GM12865 (cell line): ENCODE measurements at regions not wholly inside any gene's neighbourhood (a gene's known extent, or its start where the extent isn't known, plus 50 kb on each side); places are given as distances from the start of the nearest gene placed in this dataset.
"Not testable (repeated sequence)": the region's sequence is repeated elsewhere in the genome, so short reads cannot be mapped to it uniquely, and the experiment has no call there.

Experiments used
- DNase-seq: peaks from one replicate; pipeline ENCODE4 v3.0.0; 2010; ENCODE audit warnings: low read depth
- H3K4me3 ChIP-seq: 2 replicates; pipeline ENCODE4 v1.5.1; 2011; ENCODE audit warnings: mild to moderate bottlenecking, low read depth, low read length, control low read depth
- TF ChIP-seq, protein P1 (sequence below): IDR thresholded peaks from 2 replicates; pipeline ENCODE4 v1.5.1; 2011; ENCODE audit warnings: low read length, control low read depth, low read depth, inconsistent platforms; ENCODE audit not compliant: insufficient read depth; ENCODE audit errors: missing control alignments

DNA sequence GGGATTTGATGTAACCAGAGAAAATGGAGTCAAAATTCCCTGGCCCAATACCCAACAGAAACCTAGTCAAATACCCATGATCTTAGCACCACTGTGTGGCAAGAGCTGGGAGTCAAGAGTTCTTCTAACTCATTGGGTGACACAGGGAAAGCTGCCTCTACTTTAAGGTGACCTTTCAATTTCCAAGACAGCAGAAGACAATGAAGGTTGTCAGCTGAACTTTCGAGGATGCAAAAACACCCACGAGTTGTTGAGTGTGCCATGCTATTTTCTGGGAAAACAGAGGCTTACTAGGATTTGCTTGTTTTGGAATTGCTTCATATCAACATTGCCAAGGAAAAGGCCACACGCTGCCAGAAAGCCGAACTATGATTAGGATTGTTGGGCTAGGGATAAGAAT, 61.6 kb upstream of the CYRIA start:
- DNase-seq = no peak
- TF ChIP-seq, protein P1, sequence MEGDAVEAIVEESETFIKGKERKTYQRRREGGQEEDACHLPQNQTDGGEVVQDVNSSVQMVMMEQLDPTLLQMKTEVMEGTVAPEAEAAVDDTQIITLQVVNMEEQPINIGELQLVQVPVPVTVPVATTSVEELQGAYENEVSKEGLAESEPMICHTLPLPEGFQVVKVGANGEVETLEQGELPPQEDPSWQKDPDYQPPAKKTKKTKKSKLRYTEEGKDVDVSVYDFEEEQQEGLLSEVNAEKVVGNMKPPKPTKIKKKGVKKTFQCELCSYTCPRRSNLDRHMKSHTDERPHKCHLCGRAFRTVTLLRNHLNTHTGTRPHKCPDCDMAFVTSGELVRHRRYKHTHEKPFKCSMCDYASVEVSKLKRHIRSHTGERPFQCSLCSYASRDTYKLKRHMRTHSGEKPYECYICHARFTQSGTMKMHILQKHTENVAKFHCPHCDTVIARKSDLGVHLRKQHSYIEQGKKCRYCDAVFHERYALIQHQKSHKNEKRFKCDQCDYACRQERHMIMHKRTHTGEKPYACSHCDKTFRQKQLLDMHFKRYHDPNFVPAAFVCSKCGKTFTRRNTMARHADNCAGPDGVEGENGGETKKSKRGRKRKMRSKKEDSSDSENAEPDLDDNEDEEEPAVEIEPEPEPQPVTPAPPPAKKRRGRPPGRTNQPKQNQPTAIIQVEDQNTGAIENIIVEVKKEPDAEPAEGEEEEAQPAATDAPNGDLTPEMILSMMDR = no peak
- H3K4me3 ChIP-seq = no peak overlapping the region

DNA sequence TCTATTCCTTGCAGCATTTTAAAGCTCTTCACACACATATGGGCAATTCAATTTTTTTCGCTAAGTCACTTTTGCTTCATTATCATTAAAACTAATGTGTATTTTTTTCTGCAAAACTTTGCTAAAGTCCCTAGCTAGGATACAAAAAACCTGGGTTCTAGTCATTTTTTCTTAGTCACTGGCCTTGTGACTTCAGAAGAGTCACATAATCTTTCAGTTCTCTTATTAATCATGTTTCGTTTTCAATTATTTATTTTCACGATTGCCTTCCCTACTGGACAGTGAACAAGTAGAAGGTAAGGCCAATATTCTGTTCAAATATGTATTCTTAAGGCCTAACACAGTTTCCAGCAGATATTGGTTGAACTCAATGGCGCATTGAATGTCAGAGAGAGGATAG, 60.9 kb upstream of the CYRIA start:
- TF ChIP-seq, protein P1 = no peak
- no peak overlapping the region for H3K4me3 ChIP-seq
- no peak for DNase-seq

DNA sequence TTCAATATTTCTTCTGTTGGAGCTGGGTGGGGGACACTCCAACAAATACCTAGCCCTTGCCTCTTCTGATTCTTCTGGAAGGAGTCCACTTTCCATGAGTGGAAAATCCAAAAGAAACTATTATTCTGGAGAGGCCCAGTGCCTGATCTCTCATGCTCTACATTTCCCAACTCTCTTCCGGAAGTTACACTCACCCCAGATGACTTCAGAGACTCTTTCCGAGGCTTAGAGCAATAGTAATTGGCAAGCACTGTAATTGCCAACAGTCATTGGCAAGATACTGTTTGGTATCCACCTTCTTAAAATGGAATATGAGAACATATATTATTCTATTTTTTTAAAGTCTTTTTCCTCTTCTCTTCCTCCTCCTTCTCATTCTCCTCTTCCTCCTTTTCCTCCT, 60.5 kb upstream of the CYRIA start:
- DNase-seq = no peak
- TF ChIP-seq, protein P1 = no peak
- no peak overlapping the region for H3K4me3 ChIP-seq

DNA sequence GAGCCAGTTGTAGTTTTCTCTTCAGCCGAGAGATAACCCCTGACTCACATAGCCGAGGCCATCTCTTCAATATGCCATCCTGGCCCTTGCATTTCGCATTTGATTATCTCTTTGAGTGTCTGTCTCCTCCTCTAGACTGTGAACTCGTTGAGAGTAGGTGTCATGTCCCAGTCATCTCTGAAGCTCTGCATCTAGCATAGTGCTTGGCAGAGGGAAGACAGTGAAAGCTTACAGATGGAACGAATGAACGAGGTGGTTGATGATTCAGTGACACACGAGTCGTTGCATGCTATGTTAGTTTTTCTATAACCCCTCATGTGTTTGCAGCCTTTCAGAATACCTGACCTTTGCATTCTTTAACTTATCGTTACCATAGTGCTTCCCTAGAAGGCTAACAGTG, 59.9 kb upstream of the CYRIA start:
- TF ChIP-seq, protein P1 = no peak
- H3K4me3 ChIP-seq = no peak overlapping the region
- no peak for DNase-seq

DNA sequence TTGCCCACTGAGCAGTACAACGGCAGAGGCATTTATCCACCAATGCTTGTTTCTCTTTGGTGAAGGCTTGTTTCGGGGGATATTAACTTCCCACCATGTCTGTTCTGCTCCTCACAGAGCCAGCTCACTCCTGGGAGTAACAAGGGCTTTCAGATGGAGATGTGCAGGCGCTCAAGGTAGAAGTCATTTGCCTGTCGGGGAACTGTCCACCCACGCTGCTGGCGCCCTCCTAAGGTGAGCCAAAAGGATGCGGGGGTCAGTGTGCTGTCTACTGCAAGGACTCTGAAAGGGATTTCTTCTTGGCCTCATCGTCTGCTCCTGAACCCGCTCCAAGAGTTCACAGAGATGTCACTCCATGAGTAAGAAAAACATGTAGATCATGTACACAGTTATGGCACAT, 57.0 kb upstream of the CYRIA start:
- DNase-seq = no peak
- TF ChIP-seq, protein P1 = no peak
- no peak overlapping the region for H3K4me3 ChIP-seq

DNA sequence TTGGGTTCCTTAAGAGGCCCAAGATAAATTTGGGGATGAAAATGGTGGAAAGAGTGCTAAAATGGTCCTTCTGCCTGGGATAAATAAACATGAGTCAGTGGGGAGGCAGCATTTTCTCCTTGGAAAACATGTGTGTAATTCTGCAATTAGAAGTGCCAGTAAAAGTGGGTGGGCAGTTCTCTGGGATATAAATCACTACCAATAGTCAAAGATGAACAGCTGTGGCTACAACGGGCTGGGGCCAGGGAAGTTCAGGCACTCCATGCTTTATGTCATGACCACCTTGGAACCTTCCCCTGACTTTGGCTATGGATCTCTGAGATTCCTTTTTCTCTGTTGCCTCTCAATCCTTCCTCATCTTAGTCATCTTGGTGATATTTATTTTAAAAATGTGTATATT, 56.5 kb upstream of the CYRIA start:
- H3K4me3 ChIP-seq = no peak overlapping the region
- no peak for DNase-seq
- TF ChIP-seq, protein P1 = no peak

DNA sequence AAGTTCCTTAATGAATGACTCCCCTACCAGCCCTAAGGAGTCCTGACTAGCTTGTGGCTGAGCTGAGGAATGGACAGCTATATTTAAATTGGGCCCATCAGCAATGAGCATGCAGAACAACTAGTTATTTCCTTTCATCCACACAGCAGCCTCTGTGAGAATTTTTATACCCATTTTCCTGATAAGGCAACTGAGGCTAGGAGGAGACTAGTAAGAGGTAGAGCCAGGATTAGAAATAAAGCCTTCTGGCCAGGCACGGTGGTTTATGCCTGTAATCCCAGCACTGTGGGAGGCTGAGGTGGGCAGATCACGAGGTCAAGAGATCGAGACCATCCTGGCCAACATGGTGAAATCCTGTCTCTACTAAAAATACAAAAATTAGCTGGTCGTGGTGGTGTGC, 55.9 kb upstream of the CYRIA start:
- H3K4me3 ChIP-seq, DNase-seq: not testable (repeated sequence)

DNA sequence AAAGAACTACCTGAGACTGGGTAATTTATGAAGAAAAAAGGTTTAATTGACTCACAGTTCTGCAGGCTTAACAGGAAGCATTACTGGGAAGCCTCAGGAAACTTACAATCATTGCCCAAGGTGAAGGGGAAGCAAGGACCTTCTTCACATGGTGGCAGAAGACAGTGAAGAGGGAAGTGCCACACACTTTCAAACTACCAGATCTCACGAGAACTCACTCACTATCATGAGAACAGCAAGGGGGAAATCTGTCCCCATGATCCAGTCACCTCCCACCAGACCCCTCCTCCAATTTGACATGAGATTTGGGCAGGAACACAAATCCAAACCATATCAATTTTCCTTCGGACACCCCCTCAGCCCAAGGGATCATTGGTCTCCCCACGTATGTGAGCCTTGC, 55.1 kb upstream of the CYRIA start:
- not testable (repeated sequence) for DNase-seq, H3K4me3 ChIP-seq
